ENCODE measurements at regions not wholly inside any gene's neighbourhood (a gene's known extent, or its start where the extent isn't known, plus 50 kb on each side); places are given as distances from the start of the nearest gene placed in this dataset.
"Not testable (repeated sequence)": the region's sequence is repeated elsewhere in the genome, so short reads cannot be mapped to it uniquely, and the experiment has no call there.

- H3K79me1 ChIP-seq (ENCODE audit: low read depth in 1 of 2, low read length in 2 of 2); BruUV-seq (replicated peaks); H4K8ac ChIP-seq (ENCODE audit: low read depth in 2 of 2, low read length in 2 of 2); H4K5ac ChIP-seq (ENCODE audit: low read depth, low read length); H3K27ac ChIP-seq (ENCODE audit: insufficient read depth, low read length); H3K9me1 ChIP-seq (ENCODE audit: insufficient read depth, low read length); POLR2A ChIA-PET (ENCODE audit: unreplicated experiment); H3K4me1 ChIP-seq (ENCODE audit: control insufficient read depth, insufficient read depth, low read length); dilution Hi-C loops (cut with HindIII; ENCODE audit: low sequenced_read_pairs, unreplicated experiment); H2AFZ ChIP-seq (replicated peaks; ENCODE audit: low read length, poor library complexity); H3K9ac ChIP-seq (ENCODE audit: low read depth, low read length); H3K14ac ChIP-seq (replicated peaks; ENCODE audit: low read depth, low read length); in situ Hi-C loops (cut with MboI; ENCODE audit: low sequenced_read_pairs); H2BK120ac ChIP-seq (ENCODE audit: low read depth, low read length); H3K9me3 ChIP-seq (ENCODE audit: control insufficient read depth, insufficient read depth, low read length); H2BK20ac ChIP-seq (ENCODE audit: low read depth, low read length); H2AK9ac ChIP-seq (replicated peaks; ENCODE audit: low read depth, low read length, poor library complexity); H3K4me3 ChIP-seq (ENCODE audit: insufficient read depth, low read depth, low read length); H3K56ac ChIP-seq (ENCODE audit: extremely low read depth, insufficient read depth, low read length); H4K20me1 ChIP-seq (ENCODE audit: insufficient read depth, low read length); H4K91ac ChIP-seq (ENCODE audit: insufficient read depth, low read depth, low read length); H2BK5ac ChIP-seq (ENCODE audit: low read depth, low read length, poor library complexity, severe bottlenecking); H2AK5ac ChIP-seq (ENCODE audit: low read depth, low read length); H3K27me3 ChIP-seq (ENCODE audit: control insufficient read depth, insufficient read depth, low read length); CTCF ChIA-PET; H3K23ac ChIP-seq (ENCODE audit: low read depth, low read length); H3K18ac ChIP-seq (ENCODE audit: low read depth, low read length); H3K36me3 ChIP-seq (ENCODE audit: control insufficient read depth, insufficient read depth, low read length); H3K4ac ChIP-seq (ENCODE audit: low read depth, low read length); H2BK15ac ChIP-seq (ENCODE audit: low read depth, low read length): not testable (repeated sequence)
- no CpG with 5 or more reads among the region's 8 CpGs for WGBS, 2 experiments (ENCODE audit: extremely low coverage in 2 of 2, insufficient read length in 1 of 2)
- H3K4me2 ChIP-seq (ENCODE audit: low read depth, low read length): peak overlapping the region; percentile 70; the same call in 1 of the 2 replicates
- peak; percentile 98 for ATAC-seq (ENCODE audit: low read depth)
- DNase-seq: peak; percentile 76
- intact Hi-C loops (cut with micrococcal nuclease): loop anchor here (2.0 kb wide), 1 partner anchor 215 kb away; the partner anchor contains the start of gene VPS36
- peak; percentile 53 for TF ChIP-seq RAD21 (IDR thresholded peaks at IDR 0.05; ENCODE audit: low read length)
- peak; percentile 48 for TF ChIP-seq CTCF (conservative IDR thresholded peaks at IDR 0.05; ENCODE audit: low read depth, low read length)
- peak; percentile 32; the same call in 1 of the 2 replicates for TF ChIP-seq SMC3 (IDR thresholded peaks at IDR 0.05; ENCODE audit: low read depth, low read length)
Observed at GRCh38 chr13:52235900-52236595, 76.7 kb upstream of the NEK3 start.

- H3K4me1 ChIP-seq (ENCODE audit: control insufficient read depth, insufficient read depth, low read length); H3K14ac ChIP-seq (replicated peaks; ENCODE audit: low read depth, low read length); H3K4me3 ChIP-seq (ENCODE audit: insufficient read depth, low read depth, low read length); H4K20me1 ChIP-seq (ENCODE audit: insufficient read depth, low read length); H2AFZ ChIP-seq (replicated peaks; ENCODE audit: low read length, poor library complexity); H2BK120ac ChIP-seq (ENCODE audit: low read depth, low read length); H3K27ac ChIP-seq (ENCODE audit: insufficient read depth, low read length); H3K36me3 ChIP-seq (ENCODE audit: control insufficient read depth, insufficient read depth, low read length); H3K9me1 ChIP-seq (ENCODE audit: insufficient read depth, low read length); ATAC-seq (ENCODE audit: low read depth); H2BK20ac ChIP-seq (ENCODE audit: low read depth, low read length); BruUV-seq (replicated peaks); in situ Hi-C loops (cut with MboI; ENCODE audit: low sequenced_read_pairs); H3K23ac ChIP-seq (ENCODE audit: low read depth, low read length); H2AK9ac ChIP-seq (replicated peaks; ENCODE audit: low read depth, low read length, poor library complexity); H3K9ac ChIP-seq (ENCODE audit: low read depth, low read length); dilution Hi-C loops (cut with HindIII; ENCODE audit: low sequenced_read_pairs, unreplicated experiment); H3K56ac ChIP-seq (ENCODE audit: extremely low read depth, insufficient read depth, low read length); intact Hi-C loops (cut with micrococcal nuclease); H3K4ac ChIP-seq (ENCODE audit: low read depth, low read length); H2BK15ac ChIP-seq (ENCODE audit: low read depth, low read length); H3K27me3 ChIP-seq (ENCODE audit: control insufficient read depth, insufficient read depth, low read length); H3K18ac ChIP-seq (ENCODE audit: low read depth, low read length); H4K91ac ChIP-seq (ENCODE audit: insufficient read depth, low read depth, low read length); H4K8ac ChIP-seq (ENCODE audit: low read depth in 2 of 2, low read length in 2 of 2); H4K5ac ChIP-seq (ENCODE audit: low read depth, low read length); H3K4me2 ChIP-seq (ENCODE audit: low read depth, low read length); POLR2A ChIA-PET (ENCODE audit: unreplicated experiment); H2AK5ac ChIP-seq (ENCODE audit: low read depth, low read length); CTCF ChIA-PET; H3K79me1 ChIP-seq (ENCODE audit: low read depth in 1 of 2, low read length in 2 of 2); H2BK5ac ChIP-seq (ENCODE audit: low read depth, low read length, poor library complexity, severe bottlenecking); DNase-seq; H3K9me3 ChIP-seq (ENCODE audit: control insufficient read depth, insufficient read depth, low read length): not testable (repeated sequence)
- WGBS, 2 experiments (ENCODE audit: extremely low coverage in 2 of 2, insufficient read length in 1 of 2): no CpG with 5 or more reads among the region's 3 CpGs
Observed at GRCh38 chr13:52234928-52235327, 75.5 kb upstream of the NEK3 start.

Measured in IMR-90 (cell line).